GM10266 (cell line): ENCODE measurements at regions not wholly inside any gene's neighbourhood (a gene's known extent, or its start where the extent isn't known, plus 50 kb on each side); places are given as distances from the start of the nearest gene placed in this dataset.

Experiments used
- DNase-seq: peaks from one replicate; pipeline ENCODE4 v3.0.0; 2012; ENCODE audit errors: extremely low spot score
- TF ChIP-seq, protein P1 (sequence below): IDR thresholded peaks from 2 replicates; pipeline ENCODE4 v1.5.1; 2012; ENCODE audit warnings: mild to moderate bottlenecking, low read depth; ENCODE audit not compliant: control insufficient read depth, insufficient read depth; ENCODE audit errors: missing control alignments

DNA sequence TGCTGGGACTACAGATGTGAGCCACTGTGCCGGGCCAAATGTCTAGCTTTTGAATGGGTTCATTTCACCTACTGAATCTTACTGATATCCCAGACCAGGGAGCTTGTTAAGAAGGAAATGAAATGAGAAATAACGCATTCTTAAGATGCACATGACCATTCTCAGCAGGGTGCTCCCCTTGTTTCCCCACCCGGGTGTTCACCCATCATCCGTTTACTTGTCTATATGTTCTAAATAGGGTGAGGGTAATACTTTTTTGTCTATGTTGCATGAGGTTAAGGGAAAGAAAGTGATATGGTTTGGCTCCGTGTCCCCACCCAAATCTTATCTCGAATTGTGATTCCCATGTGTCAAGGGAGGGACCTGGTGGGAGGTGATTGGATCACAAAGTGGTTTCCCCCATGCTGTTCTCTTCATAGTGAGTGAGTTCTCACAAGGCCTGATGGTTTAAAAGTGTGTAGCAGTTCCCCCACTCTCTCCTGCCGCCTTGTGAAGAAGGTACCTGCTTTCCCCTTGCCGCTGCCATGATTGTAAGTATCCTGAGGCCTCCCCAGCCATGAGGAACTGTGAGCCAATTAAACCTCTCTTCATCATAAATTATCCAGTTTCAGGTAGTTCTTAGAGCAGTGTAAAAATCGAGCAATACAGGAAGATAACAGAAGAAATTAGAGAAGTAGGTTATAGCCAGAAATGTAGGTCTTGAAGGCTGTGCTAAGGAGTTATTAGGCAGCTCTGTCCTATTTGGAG, 129.1 kb downstream of the DDX1 start:
- TF ChIP-seq, protein P1, sequence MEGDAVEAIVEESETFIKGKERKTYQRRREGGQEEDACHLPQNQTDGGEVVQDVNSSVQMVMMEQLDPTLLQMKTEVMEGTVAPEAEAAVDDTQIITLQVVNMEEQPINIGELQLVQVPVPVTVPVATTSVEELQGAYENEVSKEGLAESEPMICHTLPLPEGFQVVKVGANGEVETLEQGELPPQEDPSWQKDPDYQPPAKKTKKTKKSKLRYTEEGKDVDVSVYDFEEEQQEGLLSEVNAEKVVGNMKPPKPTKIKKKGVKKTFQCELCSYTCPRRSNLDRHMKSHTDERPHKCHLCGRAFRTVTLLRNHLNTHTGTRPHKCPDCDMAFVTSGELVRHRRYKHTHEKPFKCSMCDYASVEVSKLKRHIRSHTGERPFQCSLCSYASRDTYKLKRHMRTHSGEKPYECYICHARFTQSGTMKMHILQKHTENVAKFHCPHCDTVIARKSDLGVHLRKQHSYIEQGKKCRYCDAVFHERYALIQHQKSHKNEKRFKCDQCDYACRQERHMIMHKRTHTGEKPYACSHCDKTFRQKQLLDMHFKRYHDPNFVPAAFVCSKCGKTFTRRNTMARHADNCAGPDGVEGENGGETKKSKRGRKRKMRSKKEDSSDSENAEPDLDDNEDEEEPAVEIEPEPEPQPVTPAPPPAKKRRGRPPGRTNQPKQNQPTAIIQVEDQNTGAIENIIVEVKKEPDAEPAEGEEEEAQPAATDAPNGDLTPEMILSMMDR: no peak

DNA sequence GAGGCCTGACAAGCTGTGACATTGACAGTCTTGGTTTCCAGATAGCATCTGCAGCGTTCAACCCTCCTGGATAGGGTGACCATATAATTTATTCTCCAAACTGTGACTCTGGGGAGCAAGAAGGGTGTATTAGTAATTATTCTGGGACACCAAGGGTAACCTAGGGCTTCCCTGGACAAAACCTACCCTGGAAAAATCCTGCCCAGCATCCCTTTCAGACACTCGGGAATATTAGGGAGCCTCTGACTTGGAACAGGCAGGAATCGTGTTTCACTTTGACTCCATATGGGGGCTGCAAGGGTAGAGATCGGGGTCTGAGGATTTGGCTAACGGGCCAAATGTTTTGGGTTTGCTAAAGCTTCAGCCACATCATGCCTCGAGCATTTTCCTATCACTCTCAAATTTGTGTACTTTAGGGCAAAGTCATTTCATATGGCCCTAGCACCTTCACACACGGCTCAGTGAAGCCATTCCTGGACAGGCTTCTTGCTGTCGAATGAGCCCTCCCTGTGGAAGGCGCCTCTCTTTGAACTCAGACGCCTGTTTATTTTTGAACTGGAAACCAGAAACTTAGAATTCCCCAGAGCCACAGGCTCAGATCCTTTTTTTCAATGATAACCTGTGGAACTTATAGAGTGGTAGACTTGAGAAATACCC, 129.9 kb downstream of the DDX1 start:
- TF ChIP-seq, protein P1: no peak
- no peak for DNase-seq

More for the DNA sequence above, 129.1 kb downstream of the DDX1 start:
- DNase-seq: no peak

DNA sequence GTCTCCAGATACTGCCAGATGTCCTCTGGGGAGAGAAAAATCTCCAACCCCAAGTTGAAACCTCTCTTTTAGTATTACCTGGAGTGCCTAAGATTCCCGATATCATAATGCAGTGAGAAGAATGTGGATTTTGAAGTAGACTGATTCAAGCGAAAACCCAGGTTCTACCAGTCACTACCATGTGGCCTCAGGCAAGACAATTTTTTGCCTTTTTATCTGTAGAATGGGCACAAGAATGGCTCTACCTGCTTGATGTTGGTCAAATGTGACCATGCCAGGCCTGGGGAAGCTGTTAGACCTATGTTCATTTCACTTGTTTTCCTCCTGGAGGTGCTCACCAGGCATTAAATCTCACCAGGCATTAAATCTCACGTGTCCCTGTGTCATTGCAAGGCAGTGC, 131.3 kb downstream of the DDX1 start:
- DNase-seq: no peak
- TF ChIP-seq, protein P1: no peak

DNA sequence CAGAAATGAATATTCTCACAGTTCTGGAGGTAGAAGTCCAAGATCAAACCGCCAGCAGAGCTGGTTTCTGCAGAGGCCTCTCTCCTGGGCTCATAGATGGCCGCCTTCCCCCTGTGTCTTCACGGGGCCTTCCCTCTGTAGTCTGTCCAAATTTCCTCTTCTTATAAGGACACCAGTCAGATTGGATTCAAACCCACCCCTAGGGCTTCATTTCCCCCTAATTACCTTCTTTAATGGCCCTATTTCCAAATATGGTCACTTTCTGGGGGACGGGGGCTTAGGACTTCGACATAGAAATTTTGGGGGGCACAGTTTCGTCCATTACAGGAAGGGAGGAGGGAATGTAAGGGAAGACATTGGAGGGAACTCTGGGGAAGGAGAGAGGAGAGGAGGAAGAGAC, 132.6 kb downstream of the DDX1 start:
- no peak for DNase-seq
- TF ChIP-seq, protein P1: no peak

DNA sequence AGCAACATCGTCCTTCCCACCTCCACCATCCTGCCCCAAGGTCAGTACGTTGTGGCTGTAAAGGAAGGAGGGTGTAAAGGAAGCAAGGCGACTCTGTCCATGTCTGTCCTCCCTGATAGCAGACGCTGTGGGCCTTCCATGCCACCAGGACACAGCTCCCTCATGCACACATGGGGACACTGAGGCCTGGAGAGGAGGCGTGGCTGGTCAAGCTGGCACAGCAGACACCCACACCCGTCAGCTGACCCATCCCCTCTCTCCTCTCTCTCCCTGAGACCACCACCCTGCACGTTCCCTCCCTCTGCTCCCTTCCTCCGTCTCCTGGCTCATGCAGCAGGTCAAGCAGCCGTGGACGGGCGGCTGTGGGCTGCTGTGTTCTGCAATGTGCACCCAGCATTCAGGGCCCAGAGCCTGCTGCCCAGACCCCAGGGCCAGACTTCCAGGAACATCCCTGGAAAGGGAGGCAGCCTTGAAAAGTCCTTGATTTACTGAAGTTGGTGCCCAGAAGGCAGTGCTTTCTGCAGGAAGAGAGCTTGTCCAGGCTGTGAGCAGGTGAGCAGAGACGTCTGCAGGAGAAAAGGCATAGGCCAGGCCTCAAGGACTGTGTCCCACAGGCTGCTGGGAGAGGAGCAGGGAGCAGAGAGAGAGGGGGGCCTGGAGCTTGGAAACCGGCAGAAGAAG, 133.6 kb downstream of the DDX1 start:
- TF ChIP-seq, protein P1: no peak
- no peak for DNase-seq

DNA sequence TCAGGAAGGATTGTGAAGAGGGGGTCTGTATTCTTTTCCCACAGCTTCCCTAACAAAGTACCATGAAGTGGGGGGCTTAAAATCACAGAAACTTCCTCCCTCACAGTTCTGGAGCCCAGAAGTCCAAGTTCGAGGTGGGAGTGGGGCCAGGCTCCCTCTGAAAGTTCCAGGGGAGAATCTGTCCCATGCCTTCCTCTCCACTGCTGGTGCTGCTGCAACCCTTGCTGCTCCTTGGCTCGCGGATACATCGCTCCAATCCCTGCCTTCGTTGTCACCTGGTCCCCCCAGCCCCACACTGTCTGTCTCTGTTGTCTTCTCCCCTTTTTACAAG, 134.1 kb downstream of the DDX1 start:
- TF ChIP-seq, protein P1: no peak
- DNase-seq: no peak
